CD4-positive, alpha-beta T cell treated with Interleukin-17A for 4 hours (primary cell): ENCODE measurements at regions not wholly inside any gene's neighbourhood (a gene's known extent, or its start where the extent isn't known, plus 50 kb on each side); places are given as distances from the start of the nearest gene placed in this dataset.
"Not testable (repeated sequence)": the region's sequence is repeated elsewhere in the genome, so short reads cannot be mapped to it uniquely, and the experiment has no call there.

Experiments
- DNase-seq: peaks from one replicate; pipeline ENCODE4 v3.0.0-alpha.2; 2020; ENCODE audit warnings: mixed read lengths

DNA sequence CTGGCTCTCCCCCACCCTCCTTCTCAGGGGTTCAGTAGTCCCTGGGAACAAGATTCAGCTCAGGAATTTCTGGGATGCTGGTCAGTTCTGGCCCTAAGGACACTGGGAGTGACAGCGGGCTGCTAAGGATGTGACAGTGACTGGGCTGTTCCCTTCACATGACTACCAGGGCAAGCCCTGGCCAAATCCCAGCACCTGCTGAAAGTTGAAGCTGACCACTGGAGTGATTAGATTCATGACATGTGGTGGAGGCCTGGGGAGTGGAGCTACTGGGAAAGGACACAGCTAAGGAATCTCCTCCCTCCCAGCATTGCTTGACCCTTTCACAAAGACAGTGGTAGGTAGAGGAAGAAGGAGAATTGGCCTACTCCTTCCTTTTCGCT is 204.9 kb downstream of the DAD1 start:
- no peak for DNase-seq

DNA sequence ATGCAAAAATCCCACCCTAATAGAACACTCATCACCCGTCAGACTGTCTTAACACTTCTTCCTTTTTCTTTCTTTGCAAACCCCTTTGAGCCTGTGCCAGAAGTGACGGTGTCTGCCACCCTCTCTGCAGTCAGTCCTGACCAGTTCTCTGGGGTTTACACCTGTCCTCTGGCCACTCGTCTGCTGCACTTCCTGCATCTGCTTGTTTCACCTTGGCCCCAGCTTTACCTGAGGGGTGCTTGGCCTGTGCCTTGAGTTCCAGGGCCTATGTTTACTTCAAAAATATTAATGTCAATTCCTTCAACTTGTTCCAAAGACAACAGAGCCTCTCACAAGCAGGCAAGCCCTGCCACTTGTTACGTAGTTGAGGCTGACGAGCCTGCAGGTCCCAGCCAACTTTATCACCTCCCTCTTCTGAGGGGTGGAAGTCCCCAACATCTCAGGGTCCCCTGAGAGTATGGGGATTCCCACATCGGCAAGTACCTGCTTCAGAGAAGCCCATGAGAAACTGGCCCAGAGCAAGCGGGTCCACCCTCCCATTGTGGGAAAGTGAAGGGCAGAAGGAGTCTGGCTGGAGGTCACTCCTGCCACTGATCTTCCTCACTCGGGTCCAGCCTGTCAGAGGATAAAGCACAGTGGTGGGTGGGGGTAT is 205.4 kb downstream of the DAD1 start:
- DNase-seq: no peak

- no peak for DNase-seq
Observed at GRCh38 chr14:22382955-22383354, 206.1 kb downstream of the DAD1 start.

GRCh38 chr14:22382395-22382794 is 206.6 kb downstream of the DAD1 start:
- no peak for DNase-seq

- DNase-seq: no peak
Observed at GRCh38 chr14:22381766-22382165, 207.3 kb downstream of the DAD1 start.

GRCh38 chr14:22381408-22381760 is 207.6 kb downstream of the DAD1 start:
- DNase-seq: no peak

GRCh38 chr14:22380571-22381407 is 208.2 kb downstream of the DAD1 start:
- no peak for DNase-seq

- DNase-seq: no peak
Observed at GRCh38 chr14:22379727-22380126, 209.3 kb downstream of the DAD1 start.

DNA sequence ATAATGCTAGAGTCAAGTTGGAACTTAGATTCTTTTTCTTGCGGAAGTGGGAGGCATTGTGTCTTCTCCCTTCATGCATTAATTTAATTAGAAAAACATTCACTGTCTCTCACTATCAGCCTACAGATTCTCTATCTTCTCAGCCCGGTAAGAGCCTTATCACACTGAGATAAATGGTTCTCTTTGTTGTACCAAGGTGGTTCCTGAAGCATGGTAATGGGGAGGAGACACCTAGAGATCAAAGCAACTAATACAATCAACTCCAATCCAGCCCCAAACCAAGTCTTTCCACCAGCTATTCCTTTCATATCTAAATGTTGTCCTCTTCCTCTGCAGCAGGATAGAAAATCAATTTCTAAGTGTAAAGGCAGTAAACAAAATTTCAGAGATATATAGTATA is 210.8 kb downstream of the DAD1 start:
- DNase-seq: no peak

DNA sequence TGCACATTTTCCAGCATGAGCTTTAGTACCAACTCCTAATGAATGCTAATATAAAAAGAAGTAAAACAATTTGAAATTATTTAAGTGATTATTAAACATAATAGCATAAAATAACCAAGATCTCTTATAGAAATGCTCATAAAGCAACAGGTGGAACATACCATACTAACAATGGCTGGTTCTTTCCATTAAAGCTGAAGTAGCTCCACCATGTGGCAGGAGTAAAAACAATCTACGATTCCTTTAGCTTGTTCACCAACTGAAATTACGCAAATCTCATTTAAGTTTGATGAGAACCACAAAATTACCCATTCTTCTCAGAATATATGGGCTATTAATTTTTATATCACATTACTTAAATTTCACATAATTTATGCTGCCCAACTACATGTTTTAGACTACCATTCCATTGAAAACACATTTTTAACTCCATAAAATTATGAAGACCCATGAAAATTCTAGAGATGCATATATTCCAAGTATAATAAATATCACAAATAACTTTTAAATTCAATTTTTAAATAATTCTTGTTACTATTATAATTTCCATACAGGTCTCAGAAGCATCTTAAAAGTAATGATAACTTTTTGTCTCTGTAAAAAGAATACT is 213.6 kb downstream of the DAD1 start:
- DNase-seq: no peak

DNA sequence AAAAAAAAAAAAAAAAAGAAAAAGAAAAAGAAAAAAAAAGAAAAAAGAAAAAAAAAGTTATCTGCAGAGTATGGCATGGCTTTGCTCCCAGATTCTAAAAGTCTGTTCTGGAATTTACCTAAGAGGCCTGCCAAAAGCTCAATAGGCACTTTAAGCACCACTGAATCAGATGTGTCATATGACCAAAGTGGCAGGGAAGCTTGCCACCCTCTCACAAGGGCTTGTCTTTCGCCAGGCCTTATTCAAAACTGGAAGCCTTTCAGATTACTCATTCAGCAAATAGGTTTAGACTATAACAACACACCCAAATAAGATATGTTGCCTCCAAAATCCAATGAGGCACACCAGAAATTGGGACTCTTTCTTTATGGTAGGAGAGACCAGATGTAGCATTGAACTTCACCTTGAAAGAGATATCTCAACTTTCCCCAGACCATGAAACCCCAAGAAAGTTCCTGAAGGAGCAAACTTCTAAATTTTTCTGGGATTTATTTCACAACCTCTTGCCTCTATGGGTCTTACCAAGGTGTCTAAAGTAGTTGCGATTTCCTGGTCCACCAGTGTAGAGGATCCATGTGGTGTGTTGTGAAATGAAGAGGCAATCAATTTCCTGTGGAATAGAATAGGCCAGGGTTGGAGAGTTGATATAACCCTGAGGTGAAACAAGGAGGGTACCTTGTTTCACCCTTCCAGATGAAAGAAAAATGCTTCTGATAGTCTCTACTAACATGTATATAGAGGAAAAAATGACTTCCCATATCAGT is 218.8 kb downstream of the DAD1 start:
- no peak for DNase-seq

- DNase-seq: no peak
Observed at GRCh38 chr14:22358726-22359125, 230.3 kb downstream of the DAD1 start.

- DNase-seq: not testable (repeated sequence)
Observed at GRCh38 chr14:22349281-22349680, 239.7 kb downstream of the DAD1 start.

- DNase-seq: no peak
Observed at GRCh38 chr14:22344673-22345072, 244.4 kb downstream of the DAD1 start.

DNA sequence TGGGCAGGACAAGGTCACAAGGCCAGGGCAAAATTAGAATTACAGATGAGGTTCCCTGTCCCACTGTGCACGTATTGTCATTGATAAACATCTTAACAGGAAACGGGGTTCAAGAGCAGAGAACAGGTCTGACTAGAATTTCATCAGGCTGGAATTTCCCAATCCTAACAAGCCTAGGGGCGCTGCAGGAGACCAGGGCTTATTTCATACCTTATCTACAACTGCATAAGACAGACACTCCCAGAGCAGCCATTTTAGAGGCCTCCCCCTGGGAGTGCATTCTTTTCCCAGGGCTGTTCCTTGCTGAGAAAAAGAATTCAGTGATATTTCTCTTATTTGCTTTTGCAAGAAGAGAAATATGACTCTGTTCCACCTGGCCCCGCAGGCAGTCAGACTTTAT is 244.8 kb downstream of the DAD1 start:
- DNase-seq: not testable (repeated sequence)

GRCh38 chr14:22341049-22341448 is 248.0 kb downstream of the DAD1 start:
- no peak for DNase-seq

- DNase-seq: no peak
Observed at GRCh38 chr14:22338917-22339715, 249.9 kb downstream of the DAD1 start.

DNA sequence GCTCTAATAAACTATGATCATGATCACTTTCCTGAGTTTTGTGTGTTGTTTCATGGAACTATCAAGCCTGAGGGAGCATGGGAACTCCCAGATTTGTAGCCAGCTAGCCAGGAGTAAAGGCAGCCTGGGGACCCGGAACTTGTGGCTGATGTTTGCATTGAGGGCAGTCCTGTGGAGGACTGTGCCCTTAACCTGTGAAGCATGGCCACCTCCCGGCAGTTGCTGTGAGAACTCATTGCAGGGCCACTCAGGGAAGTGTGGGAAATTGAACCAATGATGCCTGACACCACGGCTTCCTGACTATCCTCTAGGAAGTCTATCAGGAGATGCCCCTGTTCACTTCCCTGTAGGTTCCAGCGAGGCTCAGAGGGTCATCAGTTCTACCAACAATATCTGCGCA is 250.6 kb downstream of the DAD1 start:
- no peak for DNase-seq

GRCh38 chr14:22337938-22338337 is 251.1 kb downstream of the DAD1 start:
- DNase-seq: no peak

GRCh38 chr14:22337521-22337920 is 251.5 kb downstream of the DAD1 start:
- no peak for DNase-seq

GRCh38 chr14:22336031-22336430 is 253.0 kb downstream of the DAD1 start:
- DNase-seq: no peak

DNA sequence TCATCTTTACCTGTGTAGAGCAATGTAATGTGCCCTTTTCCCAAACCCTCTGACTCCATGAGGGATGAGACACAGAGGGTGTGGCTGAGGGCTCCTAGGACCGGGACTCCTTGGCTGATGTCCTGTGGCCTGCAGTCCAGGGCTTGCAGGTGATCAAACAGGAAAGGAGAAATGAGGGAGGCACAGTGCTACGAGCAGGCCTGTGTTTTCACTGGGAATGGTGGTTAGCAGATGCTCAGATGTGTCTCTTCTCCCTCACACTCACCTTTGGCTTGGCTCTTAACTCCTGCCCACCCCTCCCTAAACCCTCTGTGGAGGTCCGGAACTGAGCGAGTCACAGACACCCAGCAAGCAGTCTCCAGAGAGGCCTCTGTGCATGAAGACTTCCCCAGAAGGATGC is 254.4 kb downstream of the DAD1 start:
- DNase-seq: no peak

- DNase-seq: no peak
Observed at GRCh38 chr14:22334275-22334577, 254.8 kb downstream of the DAD1 start.
